CD4-positive, alpha-beta T cell (primary cell): ENCODE measurements at regions not wholly inside any gene's neighbourhood (a gene's known extent, or its start where the extent isn't known, plus 50 kb on each side); places are given as distances from the start of the nearest gene placed in this dataset.

Experiments used
- ATAC-seq: fragments of 200-7000 bp; cut with Tn5 transposase; one replicate; pipeline ENCODE4 v1.10.0; 2022; ENCODE audit warnings: mild to moderate bottlenecking; ENCODE audit not compliant: poor library complexity
- CTCF ChIA-PET: fragments of 350-600 bp; sonication (Branson Sonifier 250); formaldehyde crosslinking; loops from one replicate; lab custom pipeline; 2021; ENCODE audit warnings: antibody characterized with exemption, inconsistent platforms; lab: Charles Lee
- POLR2A ChIA-PET: fragments of 350-600 bp; sonication (Branson Sonifier 250); formaldehyde crosslinking; loops from one replicate; lab custom pipeline; 2021; ENCODE audit warnings: antibody characterized with exemption, inconsistent platforms; lab: Charles Lee
- DNase-seq, 14 experiments: peaks; one replicate each; pipeline ENCODE4 v3.0.0-alpha.2; 2013 to 2020; ENCODE audit warnings: mixed read lengths in 2 of 14
- H3K27ac ChIP-seq, 2 donors: one replicate each; pipeline versions ENCODE4 v1.5.1 to v1.7.0; 2013; ENCODE audit warnings: low read length in 2 of 2, low read depth in 1 of 2, mild to moderate bottlenecking in 1 of 2
- H3K27me3 ChIP-seq, 2 experiments: 1 replicate in 1 of 2; 2 replicates in 1 of 2; pipeline versions ENCODE4 v1.6.1 to v1.7.0; 2013; ENCODE audit warnings: low read length in 2 of 2, control low read depth in 1 of 2, mild to moderate bottlenecking in 1 of 2, moderate library complexity in 1 of 2; ENCODE audit not compliant: insufficient read depth in 2 of 2, control insufficient read depth in 1 of 2
- H3K36me3 ChIP-seq: one replicate; pipeline ENCODE4 v1.6.1; 2013; ENCODE audit warnings: low read length, control low read depth; ENCODE audit not compliant: insufficient read depth
- H3K4me1 ChIP-seq: one replicate; pipeline ENCODE4 v1.6.1; 2013; ENCODE audit warnings: low read length, control low read depth; ENCODE audit not compliant: insufficient read depth
- H3K4me3 ChIP-seq: one replicate; pipeline ENCODE4 v1.5.1; 2013; ENCODE audit warnings: mild to moderate bottlenecking, low read length, moderate library complexity
- H3K9me3 ChIP-seq, 2 experiments: 1 replicate in 1 of 2; 2 replicates in 1 of 2; pipeline versions ENCODE4 v1.6.1 to v1.7.0; 2013; ENCODE audit warnings: low read length in 2 of 2, mild to moderate bottlenecking in 2 of 2, control low read depth in 1 of 2, moderate library complexity in 1 of 2; ENCODE audit not compliant: control insufficient read depth in 1 of 2, insufficient read depth in 1 of 2
- H3K27ac Mint-ChIP-seq: one replicate; pipeline ENCODE4 v1.8.0; 2020; ENCODE audit warnings: mixed read lengths
- H3K27me3 Mint-ChIP-seq: one replicate; pipeline ENCODE4 v1.8.0; 2021; ENCODE audit warnings: mixed read lengths
- H3K36me3 Mint-ChIP-seq: one replicate; pipeline ENCODE4 v1.8.0; 2021; ENCODE audit warnings: low read depth, mixed read lengths
- H3K4me1 Mint-ChIP-seq: one replicate; pipeline ENCODE4 v1.8.0; 2021; ENCODE audit warnings: low read depth, mixed read lengths
- H3K4me3 Mint-ChIP-seq: one replicate; pipeline ENCODE4 v1.8.0; 2020; ENCODE audit warnings: mild to moderate bottlenecking, mixed read lengths
- H3K9me3 Mint-ChIP-seq: one replicate; pipeline ENCODE4 v1.8.0; 2020; ENCODE audit warnings: mixed read lengths
- intact Hi-C, 2 experiments: fragments of 100-400 bp; cut with DNase I in 1 of 2; cut with micrococcal nuclease in 1 of 2; formaldehyde crosslinking; loops; one replicate each; pipeline versions ENCODE4 v1.15.1 to v1.9.0; 2023 to 2025; cut with DNase I, micrococcal nuclease
- TF ChIP-seq, protein P1 (sequence below): fragments of 200-600 bp; IDR thresholded peaks from one replicate; pipeline ENCODE4 v1.8.0; 2022; ENCODE audit warnings: antibody characterized with exemption, mild to moderate bottlenecking

DNA sequence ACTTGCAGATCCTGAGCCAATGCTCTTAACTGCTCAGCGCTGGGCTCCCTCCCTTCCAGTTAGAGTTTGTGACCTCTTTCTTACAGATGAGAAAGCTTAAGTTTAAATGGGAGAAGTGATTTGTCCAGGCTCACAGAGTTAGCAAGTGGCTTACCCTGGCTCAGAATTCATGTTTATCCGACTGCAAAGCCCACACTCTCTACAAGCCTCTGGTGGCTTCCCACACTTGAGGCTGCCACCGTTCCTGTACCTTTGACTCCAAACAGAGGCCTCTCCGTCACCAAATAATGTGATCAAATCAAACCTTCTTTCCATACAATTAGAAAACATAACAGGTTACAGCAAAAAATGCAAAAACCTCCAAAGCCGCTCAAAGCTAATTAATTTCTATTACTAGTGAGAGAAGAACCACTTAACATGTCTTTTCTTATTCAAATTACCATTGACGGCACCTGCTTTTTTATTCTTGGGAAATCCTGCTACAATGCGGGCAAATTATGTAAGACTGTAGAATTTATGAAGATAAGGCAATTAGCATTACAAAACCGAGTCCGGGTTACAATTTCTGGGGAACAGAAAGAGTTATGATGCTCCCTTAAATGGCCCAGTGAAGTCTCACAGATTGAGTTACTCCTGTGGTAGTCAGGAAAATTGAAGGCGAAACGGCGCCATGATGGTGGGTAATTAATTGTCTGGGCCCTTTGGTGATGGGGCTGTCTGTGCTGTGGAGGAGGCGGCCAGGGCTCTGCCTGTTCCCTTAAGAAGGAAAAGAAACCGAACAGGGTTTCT, 324.3 kb upstream of the POU3F1 start:
- DNase-seq (no peak), ATAC-seq (no peak)
- Histone ChIP-seq H3K4me1 (no peaks in the 10 kb centered on the region), H3K36me3 (no peaks in the 10 kb centered on the region), H3K27me3 (peaks cover 9 to 18% of the 10 kb centered on the region in 2 experiments), H3K4me3 (no peak overlapping the region), H3K27ac (no peak overlapping the region), H3K9me3 (peaks cover 5 to 10% of the 10 kb centered on the region in 2 experiments)
- POLR2A ChIA-PET = no interaction called here
- Mint-ChIP-seq H3K27ac (no peak overlapping the region), H3K36me3 (no peaks in the 10 kb centered on the region), H3K4me3 (no peak overlapping the region), H3K27me3 (peaks cover 11% of the 10 kb centered on the region), H3K4me1 (no peaks in the 10 kb centered on the region), H3K9me3 (no peaks in the 10 kb centered on the region)
- TF ChIP-seq, protein P1, sequence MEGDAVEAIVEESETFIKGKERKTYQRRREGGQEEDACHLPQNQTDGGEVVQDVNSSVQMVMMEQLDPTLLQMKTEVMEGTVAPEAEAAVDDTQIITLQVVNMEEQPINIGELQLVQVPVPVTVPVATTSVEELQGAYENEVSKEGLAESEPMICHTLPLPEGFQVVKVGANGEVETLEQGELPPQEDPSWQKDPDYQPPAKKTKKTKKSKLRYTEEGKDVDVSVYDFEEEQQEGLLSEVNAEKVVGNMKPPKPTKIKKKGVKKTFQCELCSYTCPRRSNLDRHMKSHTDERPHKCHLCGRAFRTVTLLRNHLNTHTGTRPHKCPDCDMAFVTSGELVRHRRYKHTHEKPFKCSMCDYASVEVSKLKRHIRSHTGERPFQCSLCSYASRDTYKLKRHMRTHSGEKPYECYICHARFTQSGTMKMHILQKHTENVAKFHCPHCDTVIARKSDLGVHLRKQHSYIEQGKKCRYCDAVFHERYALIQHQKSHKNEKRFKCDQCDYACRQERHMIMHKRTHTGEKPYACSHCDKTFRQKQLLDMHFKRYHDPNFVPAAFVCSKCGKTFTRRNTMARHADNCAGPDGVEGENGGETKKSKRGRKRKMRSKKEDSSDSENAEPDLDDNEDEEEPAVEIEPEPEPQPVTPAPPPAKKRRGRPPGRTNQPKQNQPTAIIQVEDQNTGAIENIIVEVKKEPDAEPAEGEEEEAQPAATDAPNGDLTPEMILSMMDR = no peak
- CTCF ChIA-PET = no interaction called here
- intact Hi-C loops = no loop called here

DNA sequence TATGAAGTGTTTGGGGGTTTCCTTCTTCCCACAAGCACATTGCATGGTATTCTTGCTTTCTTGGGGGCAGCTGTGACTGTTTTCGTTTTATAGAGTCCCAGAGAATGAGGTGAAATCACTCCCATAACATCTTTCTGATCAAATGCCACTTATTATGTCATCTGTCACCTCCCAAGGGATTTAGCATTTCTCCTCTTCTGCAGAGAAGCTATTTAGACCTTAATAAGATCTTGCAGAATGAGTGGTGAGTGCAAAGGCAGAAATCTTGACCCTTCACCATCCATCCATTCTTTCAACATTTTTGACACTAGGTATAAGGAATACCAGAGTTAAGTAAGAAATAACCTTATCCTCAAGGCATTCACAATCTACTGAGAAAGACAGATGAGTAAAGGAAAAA, 318.6 kb upstream of the POU3F1 start:
- no peak overlapping the region for H3K27ac Mint-ChIP-seq
- H3K4me1 Mint-ChIP-seq = no peaks in the 10 kb centered on the region
- no peaks in the 10 kb centered on the region for H3K4me1 ChIP-seq
- no peaks in the 10 kb centered on the region for H3K9me3 Mint-ChIP-seq
- H3K27me3 ChIP-seq = peaks cover 4% of the 10 kb centered on the region in 2 experiments
- ChIA-PET POLR2A (no interaction called here), CTCF (no interaction called here)
- H3K36me3 Mint-ChIP-seq = no peaks in the 10 kb centered on the region
- H3K4me3 ChIP-seq = no peak overlapping the region
- DNase-seq (no peak), ATAC-seq (no peak)
- no peak overlapping the region for H3K27ac ChIP-seq
- intact Hi-C loops = no loop called here
- H3K9me3 ChIP-seq = no peaks in the 10 kb centered on the region
- TF ChIP-seq, protein P1 = no peak
- H3K4me3 Mint-ChIP-seq = no peak overlapping the region
- H3K27me3 Mint-ChIP-seq = peaks cover 7% of the 10 kb centered on the region
- H3K36me3 ChIP-seq = no peaks in the 10 kb centered on the region

DNA sequence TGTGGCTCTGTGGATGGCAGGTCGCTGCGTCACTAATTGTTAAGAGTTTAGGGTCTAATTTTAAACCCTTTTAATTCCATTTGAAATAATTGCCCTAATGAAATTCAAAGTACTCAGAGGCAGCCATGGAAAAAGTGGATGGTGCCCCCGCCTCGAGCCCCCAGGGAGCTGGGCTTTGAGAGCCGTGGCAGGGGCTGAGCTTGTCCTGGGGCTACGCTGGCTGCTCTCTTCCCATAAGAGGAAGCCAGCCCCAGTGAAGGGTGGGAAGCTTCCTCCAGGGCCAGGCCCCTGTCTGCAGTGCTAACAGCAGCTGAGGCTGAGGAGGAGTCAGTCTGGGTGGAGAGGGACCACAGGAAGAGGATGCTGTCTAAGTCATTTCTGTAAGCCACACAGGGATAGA, 315.0 kb upstream of the POU3F1 start:
- Histone ChIP-seq H3K27ac (no peak overlapping the region), H3K9me3 (no peaks in the 10 kb centered on the region), H3K4me3 (no peak overlapping the region), H3K27me3 (peaks cover 3 to 4% of the 10 kb centered on the region in 2 experiments), H3K36me3 (no peaks in the 10 kb centered on the region), H3K4me1 (no peaks in the 10 kb centered on the region)
- CTCF ChIA-PET = no interaction called here
- Mint-ChIP-seq H3K4me3 (no peak overlapping the region), H3K4me1 (no peaks in the 10 kb centered on the region), H3K9me3 (no peaks in the 10 kb centered on the region), H3K27me3 (peaks cover 5% of the 10 kb centered on the region), H3K36me3 (no peaks in the 10 kb centered on the region), H3K27ac (no peak overlapping the region)
- intact Hi-C loops = loop anchor here (5.0 kb wide), 2 partner anchors 456 to 476 kb away; no protein-coding TSS in a partner anchor
- ATAC-seq (no peak), DNase-seq (no peak)
- TF ChIP-seq, protein P1 = no peak
- POLR2A ChIA-PET = no interaction called here
